ENCODE measurements at regions not wholly inside any gene's neighbourhood (a gene's known extent, or its start where the extent isn't known, plus 50 kb on each side); places are given as distances from the start of the nearest gene placed in this dataset.

DNA sequence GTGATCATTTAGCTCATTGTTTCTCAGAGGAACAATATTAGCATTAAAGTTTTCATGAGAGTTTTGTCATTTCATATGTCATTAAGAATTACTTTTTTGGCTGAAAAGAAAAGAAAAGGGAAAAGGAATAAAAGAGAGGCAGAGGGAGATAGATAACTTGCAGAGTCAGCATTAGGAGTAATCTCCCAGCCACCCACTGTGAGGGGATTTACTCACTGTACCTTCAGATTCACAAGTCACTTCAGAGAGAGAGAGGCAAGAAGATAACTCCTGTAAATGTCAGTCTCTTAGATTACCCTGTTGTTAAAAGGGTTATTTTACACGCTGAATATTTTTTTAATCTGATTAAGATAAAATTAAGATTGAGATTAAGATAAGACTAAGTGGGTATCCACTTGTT lies 125.2 kb downstream of the POU4F1 start:
- no peaks in the 10 kb centered on the region for H3K79me2 ChIP-seq (ENCODE audit: insufficient read depth, low read length)
- no peaks in the 10 kb centered on the region for H3K9me3 ChIP-seq (ENCODE audit: low read length)
- no peaks in the 10 kb centered on the region; the same call in none of the 2 replicates for H3K9me2 ChIP-seq (ENCODE audit: low read depth, low read length)
- no peak overlapping the region for H3K4me3 ChIP-seq (ENCODE audit: low read depth, low read length, poor library complexity, severe bottlenecking)
- no peak overlapping the region for H2AFZ ChIP-seq (ENCODE audit: low read length)
- no peak overlapping the region for H3K27ac ChIP-seq (ENCODE audit: low read depth, low read length, poor library complexity, severe bottlenecking)
- H3K9ac ChIP-seq (ENCODE audit: low read length) = no peak overlapping the region
- no peaks in the 10 kb centered on the region for H3K27me3 ChIP-seq (ENCODE audit: insufficient read depth, low read length)
- H3K4me1 ChIP-seq (ENCODE audit: insufficient read depth, low read length, severe bottlenecking) = no peaks in the 10 kb centered on the region
- no peaks in the 10 kb centered on the region for H3K36me3 ChIP-seq (ENCODE audit: insufficient read depth, low read length)
- no peak for TF ChIP-seq EZH2 (IDR thresholded peaks at IDR 0.05; ENCODE audit: borderline replicate concordance, low read length)
- TF ChIP-seq, protein P1, sequence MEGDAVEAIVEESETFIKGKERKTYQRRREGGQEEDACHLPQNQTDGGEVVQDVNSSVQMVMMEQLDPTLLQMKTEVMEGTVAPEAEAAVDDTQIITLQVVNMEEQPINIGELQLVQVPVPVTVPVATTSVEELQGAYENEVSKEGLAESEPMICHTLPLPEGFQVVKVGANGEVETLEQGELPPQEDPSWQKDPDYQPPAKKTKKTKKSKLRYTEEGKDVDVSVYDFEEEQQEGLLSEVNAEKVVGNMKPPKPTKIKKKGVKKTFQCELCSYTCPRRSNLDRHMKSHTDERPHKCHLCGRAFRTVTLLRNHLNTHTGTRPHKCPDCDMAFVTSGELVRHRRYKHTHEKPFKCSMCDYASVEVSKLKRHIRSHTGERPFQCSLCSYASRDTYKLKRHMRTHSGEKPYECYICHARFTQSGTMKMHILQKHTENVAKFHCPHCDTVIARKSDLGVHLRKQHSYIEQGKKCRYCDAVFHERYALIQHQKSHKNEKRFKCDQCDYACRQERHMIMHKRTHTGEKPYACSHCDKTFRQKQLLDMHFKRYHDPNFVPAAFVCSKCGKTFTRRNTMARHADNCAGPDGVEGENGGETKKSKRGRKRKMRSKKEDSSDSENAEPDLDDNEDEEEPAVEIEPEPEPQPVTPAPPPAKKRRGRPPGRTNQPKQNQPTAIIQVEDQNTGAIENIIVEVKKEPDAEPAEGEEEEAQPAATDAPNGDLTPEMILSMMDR (IDR thresholded peaks at IDR 0.05; ENCODE audit: low read length) = no peak
- H3K4me2 ChIP-seq (ENCODE audit: low read length) = no peak overlapping the region
- H3F3A ChIP-seq (ENCODE audit: insufficient read depth, low read length) = no peaks in the 10 kb centered on the region
- H4K20me1 ChIP-seq (ENCODE audit: insufficient read depth, low read length) = no peaks in the 10 kb centered on the region

DNA sequence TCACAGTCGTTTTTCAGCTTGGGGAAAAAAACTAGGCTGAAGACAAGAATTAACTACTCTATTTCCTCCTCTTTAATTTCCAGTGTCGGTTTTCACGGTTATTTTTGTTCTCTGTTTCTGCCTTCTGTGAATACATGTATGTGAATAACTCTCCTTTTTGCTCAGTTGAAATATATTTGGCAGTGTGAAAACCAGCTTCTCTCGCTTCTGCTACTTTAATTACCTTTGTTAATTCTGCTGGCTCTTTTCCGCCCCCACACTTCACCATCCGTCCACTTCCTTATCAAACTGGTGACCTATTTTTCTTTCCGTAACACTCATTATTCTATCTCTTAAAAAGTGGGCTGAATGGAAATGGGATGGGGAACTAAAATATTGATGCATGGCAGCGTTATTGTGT lies 126.4 kb downstream of the POU4F1 start:
- Histone ChIP-seq H3K36me3 (ENCODE audit: insufficient read depth, low read length) (no peaks in the 10 kb centered on the region), H3K27me3 (ENCODE audit: insufficient read depth, low read length) (no peaks in the 10 kb centered on the region), H3K4me1 (ENCODE audit: insufficient read depth, low read length, severe bottlenecking) (no peaks in the 10 kb centered on the region), H3K79me2 (ENCODE audit: insufficient read depth, low read length) (no peaks in the 10 kb centered on the region), H3K9me3 (ENCODE audit: low read length) (no peaks in the 10 kb centered on the region), H3F3A (ENCODE audit: insufficient read depth, low read length) (no peaks in the 10 kb centered on the region), H3K9ac (ENCODE audit: low read length) (no peak overlapping the region), H3K9me2 (ENCODE audit: low read depth, low read length) (no peaks in the 10 kb centered on the region; the same call in 1 of the 2 replicates), H3K4me2 (ENCODE audit: low read length) (no peak overlapping the region), H4K20me1 (ENCODE audit: insufficient read depth, low read length) (no peaks in the 10 kb centered on the region), H3K4me3 (ENCODE audit: low read depth, low read length, poor library complexity, severe bottlenecking) (no peak overlapping the region), H3K27ac (ENCODE audit: low read depth, low read length, poor library complexity, severe bottlenecking) (no peak overlapping the region), H2AFZ (ENCODE audit: low read length) (no peak overlapping the region)
- TF ChIP-seq, protein P1 (IDR thresholded peaks at IDR 0.05; ENCODE audit: low read length) = no peak
- no peak for TF ChIP-seq EZH2 (IDR thresholded peaks at IDR 0.05; ENCODE audit: borderline replicate concordance, low read length)

DNA sequence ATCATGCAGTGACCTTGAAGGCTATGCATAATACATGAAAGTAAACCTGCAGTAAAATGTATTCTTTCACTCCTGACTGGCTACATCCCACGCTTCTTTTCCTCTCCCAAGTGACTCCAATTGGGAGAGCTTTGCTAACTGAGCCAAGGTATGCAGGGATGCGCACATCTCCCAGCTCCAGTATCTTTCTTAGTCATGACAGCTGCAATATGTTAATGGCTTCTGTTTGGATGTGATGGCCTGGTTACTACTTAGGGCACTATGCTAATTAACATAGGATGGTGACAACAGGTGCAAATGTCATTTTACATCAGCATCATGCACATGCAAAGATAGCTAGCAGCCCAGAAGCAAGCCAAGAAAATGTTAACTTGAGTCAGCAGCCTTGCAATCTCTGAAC lies 134.7 kb downstream of the POU4F1 start:
- no peaks in the 10 kb centered on the region for H3F3A ChIP-seq (ENCODE audit: insufficient read depth, low read length)
- no peak overlapping the region for H3K4me2 ChIP-seq (ENCODE audit: low read length)
- no peaks in the 10 kb centered on the region for H3K4me1 ChIP-seq (ENCODE audit: insufficient read depth, low read length, severe bottlenecking)
- H3K9ac ChIP-seq (ENCODE audit: low read length) = no peak overlapping the region
- no peak overlapping the region for H2AFZ ChIP-seq (ENCODE audit: low read length)
- no peaks in the 10 kb centered on the region for H4K20me1 ChIP-seq (ENCODE audit: insufficient read depth, low read length)
- no peaks in the 10 kb centered on the region for H3K36me3 ChIP-seq (ENCODE audit: insufficient read depth, low read length)
- H3K9me2 ChIP-seq (ENCODE audit: low read depth, low read length) = no peaks in the 10 kb centered on the region
- no peak for TF ChIP-seq EZH2 (IDR thresholded peaks at IDR 0.05; ENCODE audit: borderline replicate concordance, low read length)
- TF ChIP-seq, protein P1 (IDR thresholded peaks at IDR 0.05; ENCODE audit: low read length) = no peak
- no peaks in the 10 kb centered on the region for H3K27me3 ChIP-seq (ENCODE audit: insufficient read depth, low read length)
- no peak overlapping the region for H3K4me3 ChIP-seq (ENCODE audit: low read depth, low read length, poor library complexity, severe bottlenecking)
- H3K27ac ChIP-seq (ENCODE audit: low read depth, low read length, poor library complexity, severe bottlenecking) = no peak overlapping the region
- no peaks in the 10 kb centered on the region for H3K9me3 ChIP-seq (ENCODE audit: low read length)
- no peaks in the 10 kb centered on the region for H3K79me2 ChIP-seq (ENCODE audit: insufficient read depth, low read length)

Measured in OCI-LY1 (cell line).